Right lung (tissue), 2 donors: ENCODE measurements at regions not wholly inside any gene's neighbourhood (a gene's known extent, or its start where the extent isn't known, plus 50 kb on each side); places are given as distances from the start of the nearest gene placed in this dataset.
"Not testable (repeated sequence)": the region's sequence is repeated elsewhere in the genome, so short reads cannot be mapped to it uniquely, and the experiment has no call there.

Experiments used
- DNase-seq, 2 donors: peaks; one replicate each; pipeline ENCODE4 v3.0.0-alpha.2; 2013

DNA sequence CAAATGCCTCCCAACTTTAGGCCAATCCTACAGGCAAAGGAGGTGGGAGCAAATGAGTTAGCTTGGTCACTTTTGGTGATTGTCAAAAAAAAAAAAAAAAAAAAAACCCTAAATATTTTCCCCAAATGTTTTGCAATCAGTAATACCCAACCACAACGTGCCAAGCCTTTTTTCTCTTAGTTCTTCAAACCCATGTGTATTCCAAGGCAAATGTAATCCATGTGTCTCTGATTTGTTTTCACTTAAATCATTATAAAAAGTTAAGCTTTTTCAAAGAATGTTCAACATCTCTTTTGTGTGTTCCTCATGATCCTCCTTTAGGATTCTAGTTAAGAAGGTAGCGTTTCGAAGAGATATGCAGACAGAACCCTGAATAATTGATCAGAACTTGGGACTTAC is 328.4 kb downstream of the PAPSS1 start:
- DNase-seq: no peak

DNA sequence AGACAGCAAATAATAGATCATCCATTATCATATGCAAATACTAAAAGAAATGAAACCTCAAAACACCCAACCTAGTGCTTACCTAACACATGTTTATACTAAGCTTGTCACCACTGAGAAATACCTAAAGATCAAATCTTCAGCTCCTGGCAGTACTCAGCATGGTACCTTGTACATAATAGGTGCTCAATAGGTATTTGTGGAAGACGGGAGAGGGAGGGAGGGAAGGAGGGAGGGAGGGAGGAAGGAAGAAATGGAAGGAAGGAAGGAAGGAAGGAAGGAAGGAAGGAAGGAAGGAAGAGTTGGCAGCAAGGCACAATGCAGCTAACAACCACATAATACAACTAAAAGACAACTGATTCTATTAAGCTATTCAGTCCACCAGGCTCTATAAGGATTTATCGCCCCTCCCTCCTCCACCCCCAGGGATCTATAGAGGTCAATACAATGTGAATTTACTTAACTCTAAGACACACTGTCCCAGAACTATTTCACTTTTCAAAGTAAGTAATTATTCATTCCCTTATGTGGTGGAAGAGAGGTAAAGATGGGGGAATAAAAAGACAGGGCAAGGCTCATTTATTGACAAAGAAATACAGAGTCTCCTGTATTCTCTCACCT is 328.9 kb downstream of the PAPSS1 start:
- DNase-seq: no peak

DNA sequence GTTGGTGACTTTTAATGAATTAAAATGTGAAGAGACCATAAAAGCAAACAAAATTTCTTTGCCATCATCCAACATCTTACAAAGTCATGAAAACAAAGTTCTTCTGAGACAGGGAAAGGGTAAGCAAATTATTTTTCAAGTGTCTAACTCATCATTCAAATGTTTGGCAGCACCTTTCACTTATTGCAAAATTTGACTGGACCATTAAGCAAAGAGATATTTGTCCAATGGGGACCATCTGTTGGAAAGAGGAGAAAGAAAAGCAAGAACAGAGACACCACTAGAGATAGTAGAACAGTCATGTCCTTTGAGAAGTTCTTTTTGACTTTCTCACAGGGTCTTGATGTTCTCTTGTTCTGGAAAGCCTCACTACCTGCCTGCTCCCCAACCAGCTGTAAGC is 330.1 kb downstream of the PAPSS1 start:
- no peak for DNase-seq

DNA sequence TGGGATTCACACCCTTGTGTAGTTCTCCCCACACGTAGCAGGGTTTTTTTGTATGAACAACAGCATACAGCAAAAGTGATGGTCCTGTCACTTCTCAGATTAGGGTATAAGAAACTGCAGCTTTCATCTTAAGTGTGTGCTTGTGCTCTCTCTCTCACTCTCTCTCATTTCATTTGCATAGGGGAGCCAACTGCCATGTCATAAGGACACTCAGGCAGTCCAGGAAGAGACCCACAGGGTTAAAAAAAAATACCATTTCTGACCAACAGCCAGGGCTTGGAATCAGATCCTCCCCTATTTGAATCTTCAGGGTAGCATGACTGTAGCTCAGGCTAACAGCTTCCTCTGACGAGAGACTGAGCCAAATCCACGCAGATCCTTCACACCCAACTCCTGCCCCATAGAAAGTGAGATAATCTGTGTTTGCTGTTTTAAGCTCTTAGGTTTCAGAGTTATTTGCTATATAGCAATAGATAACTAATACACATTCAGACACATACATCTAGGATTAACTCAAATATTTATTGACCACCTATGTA is 331.2 kb downstream of the PAPSS1 start:
- no peak for DNase-seq

DNA sequence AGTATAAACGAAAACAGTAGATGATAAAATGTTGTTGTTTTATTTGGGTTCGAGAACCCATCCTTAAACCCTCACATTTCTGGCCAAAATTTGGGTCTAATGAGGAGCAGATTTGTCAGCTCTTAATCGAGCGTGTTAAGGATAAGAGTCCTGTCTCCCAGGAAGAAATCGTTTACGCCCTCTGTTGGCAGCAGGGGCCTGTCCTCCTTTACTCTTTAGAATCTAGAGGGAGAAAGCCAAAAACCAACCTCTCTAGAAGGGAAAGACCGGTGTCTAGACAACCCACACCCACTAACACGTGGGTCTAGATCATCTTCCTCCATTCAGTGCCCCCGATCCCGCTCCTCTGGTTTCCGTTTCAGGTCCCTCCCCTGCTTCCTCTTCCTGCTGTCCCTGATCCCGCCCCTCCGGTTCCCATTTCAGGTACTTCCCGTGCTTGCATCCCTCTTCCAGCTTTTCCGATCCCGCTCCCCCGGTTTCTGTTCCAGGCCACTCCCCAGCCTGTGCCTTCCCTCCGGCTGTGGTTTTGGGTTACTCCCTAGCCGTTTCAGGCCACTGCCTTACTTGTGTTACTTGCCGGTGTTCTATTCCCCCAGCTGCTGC is 339.1 kb downstream of the PAPSS1 start:
- no peak for DNase-seq

DNA sequence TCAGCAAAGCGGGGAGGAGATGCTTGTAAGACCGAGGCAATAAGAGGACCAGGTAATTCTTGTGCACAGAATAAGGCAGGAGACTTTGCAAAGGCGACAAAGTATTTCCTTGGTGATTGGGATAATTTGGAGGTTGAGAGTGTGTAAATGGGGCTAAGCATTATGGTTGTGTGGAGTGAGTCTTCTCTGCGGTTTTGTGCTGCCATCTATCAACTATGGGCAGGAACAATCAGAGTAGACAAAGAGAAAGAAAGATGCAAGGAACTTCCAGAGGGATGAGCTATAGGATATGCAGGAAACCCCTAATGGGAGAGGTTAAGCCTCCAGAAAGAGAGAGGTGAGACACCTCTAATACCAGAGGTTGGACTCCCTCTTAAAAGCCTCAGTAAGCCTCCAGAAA is 339.8 kb downstream of the PAPSS1 start:
- no peak for DNase-seq

DNA sequence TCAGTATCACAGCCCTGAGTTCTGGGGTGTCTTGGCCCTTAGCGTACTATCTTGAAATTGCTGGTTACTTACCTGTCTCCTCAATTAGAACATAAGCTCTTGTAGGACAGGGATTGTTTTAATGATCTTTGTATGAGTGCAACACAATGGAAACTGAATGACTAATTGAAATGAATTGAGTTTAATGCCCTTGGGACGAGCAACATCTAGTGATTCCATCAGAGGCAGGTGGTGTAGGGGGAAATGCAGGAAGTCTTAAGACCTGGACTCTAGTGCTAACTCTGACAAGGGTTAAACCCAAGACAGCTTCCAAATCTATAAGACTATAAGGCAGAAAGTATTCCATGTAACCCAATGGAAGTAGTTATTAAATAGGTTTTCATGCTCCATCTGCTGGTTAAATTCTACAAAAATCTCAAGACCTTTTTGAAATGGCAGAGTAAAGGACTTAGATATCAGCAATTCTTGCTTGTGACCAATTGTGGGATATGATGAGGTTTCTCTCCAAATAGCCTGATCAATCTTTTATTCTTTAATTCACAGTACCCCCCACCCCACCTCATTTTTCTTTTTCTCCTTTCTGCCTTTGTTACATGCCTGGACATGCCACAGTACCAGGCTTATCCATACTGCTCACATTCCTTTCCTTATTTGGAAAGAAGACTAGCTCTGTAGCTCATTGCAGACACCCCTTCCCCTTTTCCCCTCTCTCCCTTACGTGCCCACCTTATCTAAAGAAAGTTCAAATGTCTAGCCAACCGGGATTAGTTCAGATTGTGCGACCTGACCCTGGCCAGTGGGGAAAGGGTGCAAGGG is 340.8 kb downstream of the PAPSS1 start:
- DNase-seq: no peak

DNA sequence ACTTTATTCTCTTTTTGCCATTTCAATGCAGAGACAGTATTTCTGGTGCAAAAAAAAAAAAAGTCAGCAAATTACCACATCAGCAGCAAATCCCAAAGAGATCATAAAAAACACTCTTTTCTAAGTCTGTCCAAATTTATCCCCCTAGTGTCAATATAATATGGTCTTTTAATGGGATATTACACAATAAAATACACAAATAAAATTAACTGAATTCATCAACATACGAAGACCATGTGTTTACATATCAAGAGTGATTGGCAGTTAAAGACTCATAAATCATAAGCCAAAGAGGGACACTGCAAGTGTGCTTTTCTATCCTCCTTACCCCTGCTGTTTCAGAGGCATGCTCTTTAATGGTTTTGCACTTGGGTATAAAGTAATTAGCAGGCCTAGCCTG is 340.2 kb upstream of the DKK2 start:
- no peak for DNase-seq

DNA sequence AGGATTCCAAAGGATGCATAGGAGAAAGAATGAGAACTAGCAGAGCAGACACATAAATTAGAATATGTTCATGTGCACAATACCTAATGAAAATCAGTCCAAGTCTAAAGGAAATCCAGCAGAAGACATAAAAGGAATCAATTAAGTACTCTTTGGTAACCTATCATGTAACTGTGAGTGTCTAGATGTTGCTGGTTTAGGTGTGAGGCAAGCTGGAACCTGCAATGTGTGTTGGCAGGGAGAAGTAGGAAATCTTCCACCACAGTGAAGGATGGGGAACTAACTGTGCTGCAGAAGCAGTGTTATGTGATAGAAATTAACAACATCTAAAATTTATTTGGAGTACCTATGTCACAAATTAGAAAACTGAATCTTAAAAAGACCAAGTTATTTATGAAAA is 330.8 kb upstream of the DKK2 start:
- DNase-seq: no peak

DNA sequence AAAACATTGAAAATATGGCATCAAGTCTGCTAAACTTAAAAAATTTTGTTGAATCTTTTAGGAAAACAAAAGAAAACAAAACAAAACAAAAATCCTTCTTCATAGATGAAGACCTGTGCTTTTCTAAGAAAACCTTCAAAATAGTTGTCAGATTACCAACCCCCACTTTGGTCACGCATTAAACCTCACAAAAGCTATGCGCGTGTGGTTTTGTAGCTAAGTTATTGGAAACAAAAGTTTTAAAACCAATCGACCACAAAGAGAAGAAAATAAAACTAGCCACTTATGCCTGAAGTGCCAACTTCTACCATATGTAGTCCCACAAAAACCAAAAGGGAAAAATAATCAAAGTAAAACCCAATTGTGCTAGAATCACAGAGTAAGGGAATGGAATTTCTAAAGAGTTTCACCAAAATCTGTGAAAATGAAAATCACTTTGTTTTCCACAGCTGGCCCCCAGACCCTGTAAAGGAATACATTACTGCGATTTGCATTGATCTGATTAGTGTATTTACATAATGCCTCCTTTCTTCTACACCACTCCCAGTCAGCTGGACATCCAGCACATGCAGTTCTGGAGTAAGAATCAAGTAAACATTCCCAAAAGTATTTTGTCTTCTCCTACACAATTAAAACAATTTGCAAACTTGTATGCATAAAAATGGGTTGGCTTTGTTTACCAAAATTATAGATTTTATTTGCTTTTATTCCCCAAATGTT is 330.1 kb upstream of the DKK2 start:
- DNase-seq: no peak

DNA sequence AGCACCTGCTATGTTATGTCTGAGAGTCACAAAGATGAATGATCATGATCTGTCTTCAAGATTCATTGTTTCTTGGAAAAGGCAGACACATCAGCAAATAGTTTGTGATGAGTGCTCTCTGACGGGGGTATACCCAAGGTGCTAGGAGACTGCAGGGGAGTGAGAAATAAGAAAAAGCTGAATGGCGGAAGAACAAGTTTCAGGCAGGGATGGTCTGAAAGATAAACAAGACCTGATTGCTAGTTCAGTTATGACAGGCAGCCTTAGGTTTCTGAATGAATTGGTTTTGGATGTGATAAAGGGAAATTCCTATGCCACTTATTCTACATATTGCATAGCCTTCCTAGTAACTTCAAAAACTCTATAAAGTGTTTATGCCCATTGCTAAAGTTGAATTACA is 327.0 kb upstream of the DKK2 start:
- DNase-seq: no peak

DNA sequence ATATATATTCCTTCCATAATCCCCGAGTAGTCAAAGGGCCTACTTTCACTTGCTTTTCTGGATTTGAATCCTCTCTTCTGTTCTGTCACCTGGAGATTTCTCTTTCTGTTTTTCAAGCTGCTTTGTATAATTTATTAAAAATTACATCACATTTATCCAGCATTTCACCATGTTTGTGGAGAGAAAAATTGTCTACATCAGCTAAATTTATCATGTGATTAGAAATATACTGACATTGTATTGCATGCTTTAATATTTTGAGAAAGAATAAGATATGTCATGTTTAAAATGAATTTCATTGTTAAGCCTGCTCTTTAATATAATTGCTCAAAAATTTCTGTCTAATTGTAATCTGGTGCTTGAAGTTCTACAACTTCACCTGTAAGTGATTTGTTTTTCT is 323.1 kb upstream of the DKK2 start:
- no peak for DNase-seq

DNA sequence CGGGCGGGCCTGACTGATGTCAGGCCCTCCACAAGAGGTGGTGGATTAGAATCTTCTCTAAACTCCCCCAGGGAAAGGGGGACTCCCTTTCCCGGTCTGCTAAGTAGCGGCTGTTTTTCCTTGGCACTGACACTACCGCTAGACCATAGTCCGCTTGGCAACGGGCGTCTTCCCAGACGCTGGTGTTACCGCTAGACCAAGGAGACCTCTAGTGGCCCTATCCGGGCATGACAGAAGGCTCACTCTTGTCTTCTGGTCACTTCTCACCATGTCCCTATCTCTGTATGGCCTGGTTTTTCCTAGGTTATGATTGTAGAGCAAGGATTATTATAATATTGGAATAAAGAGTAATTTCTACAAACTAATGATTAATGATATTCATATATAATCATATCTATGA is 318.2 kb upstream of the DKK2 start:
- DNase-seq: not testable (repeated sequence)

DNA sequence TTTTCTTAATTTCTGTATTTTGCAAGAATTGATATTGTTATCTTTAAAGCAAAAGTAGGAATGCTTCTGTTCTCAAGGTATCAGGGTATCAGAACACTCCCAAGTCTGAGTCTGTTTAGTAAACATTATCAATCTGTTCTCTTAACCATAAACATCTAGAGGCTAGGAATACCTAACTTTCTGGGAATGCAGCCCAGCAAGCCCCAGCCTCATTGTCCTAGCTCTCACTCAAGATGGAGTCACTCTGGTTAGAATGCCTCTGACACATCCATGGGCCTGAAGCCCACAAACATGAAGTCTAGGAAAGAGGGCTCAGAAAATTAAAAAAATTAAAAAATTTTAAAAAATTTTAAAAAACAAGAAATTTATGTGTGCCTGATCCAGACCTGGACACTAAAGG is 315.1 kb upstream of the DKK2 start:
- DNase-seq: no peak

DNA sequence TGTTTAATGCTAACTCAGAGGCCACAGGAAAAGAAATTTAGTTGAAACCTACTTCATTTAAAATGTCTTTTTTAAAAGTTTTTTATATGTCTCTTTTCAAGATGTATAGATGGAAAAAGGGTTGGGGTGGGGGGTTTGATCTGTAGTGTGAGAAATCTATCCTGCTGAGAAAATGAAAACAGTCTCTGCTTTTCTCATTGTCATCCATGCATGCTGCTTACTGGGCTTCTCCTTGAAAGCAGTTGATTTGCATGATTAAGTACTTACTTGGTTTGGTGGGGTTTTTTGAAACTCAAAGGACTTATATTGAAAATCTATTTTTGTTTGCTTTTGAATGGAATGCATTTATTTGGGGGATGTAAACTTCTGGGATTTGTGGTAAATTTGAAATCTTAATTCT is 313.6 kb upstream of the DKK2 start:
- no peak for DNase-seq

DNA sequence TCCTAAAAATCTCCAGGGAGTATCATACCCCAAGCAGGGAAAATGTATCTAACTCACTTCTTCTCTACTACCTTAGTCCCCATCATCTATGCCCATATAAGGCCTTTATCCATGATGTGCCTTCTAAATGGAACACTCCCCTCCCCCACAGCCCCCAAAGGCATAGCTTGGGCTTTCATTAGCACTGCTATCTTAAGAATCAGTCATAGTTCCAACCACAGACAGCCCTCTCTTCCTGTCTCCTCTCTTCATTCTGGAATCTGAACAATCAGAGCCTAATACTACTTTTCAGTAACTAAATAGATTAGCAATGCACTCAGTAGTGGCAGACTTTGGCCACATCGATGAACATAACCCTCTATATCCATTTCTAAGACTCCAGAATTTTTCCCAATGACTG is 313.2 kb upstream of the DKK2 start:
- DNase-seq: no peak

DNA sequence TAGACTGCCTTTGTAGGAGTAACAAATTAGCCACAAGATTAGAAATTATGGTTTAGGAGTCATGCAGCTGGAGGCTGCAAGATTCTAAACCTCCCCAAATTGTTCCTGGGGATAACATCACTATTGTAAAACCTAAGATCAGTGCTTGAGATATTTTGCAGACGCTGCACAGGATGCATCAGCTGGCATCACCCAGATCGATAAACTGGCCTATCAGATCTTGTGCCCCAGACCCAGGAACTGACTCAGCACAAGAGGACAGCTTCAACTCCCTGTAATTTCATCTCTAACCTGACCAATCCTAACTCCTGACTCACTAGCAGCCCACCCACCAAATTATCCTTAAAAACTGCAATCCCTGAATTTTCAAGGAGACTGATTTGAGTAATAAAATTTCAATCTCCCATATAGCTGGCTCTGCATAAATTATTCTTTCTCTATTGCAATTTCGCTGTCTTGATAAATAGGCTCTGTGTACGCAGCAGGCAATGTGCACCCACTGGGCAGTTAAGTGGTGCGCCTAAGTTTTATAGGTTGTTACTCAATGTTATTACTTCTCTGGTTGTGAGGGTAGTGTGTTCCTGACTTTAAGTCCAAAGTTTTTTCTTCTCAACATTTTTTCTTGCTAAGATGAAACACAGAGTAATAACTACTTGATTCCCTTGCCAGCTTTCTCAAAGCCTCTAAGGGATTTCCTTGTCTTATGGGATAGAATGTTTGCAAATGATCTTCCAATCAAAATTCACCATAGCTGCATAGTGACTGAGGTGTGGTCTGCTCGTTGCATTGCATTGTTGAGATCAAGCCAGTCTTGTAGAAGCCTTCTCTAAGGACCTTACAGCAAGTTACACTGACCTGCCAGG is 312.3 kb upstream of the DKK2 start:
- no peak for DNase-seq

DNA sequence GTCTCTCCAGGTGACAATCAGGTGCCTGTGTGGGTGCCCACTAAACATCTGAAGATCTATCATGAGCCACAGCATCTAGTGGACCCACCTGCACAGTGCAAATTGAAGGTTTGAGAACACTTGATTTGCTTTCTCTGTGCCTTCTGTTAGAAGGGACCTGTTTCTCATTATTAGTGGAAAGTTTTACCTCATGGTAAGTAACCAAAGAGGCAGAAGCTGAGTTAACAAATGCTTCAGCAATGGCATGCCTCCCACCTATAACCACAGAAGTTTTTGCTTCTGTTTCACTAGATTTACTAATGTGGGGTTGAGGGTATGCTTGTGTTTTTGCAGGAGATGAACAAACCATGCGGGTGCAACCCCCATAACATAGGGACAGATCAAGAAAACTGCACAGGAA is 297.4 kb upstream of the DKK2 start:
- DNase-seq: no peak

DNA sequence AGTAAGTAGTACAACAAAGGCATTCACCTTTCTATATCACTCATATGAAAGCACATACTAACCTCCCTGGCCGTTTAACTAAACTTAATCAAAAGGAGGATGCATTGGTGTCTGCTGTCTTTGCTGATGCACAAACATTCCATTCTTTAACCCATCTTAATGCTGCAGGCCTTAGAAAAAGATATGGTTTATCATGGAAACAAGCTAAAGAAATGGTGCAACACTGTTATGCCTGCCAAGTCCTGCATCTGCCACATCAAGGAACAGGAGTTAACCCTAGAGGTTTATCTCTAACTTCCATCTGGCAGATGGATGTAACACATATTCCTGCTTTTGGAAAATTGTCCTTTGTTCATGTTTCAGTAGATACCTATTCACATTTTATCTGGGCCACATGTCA is 296.5 kb upstream of the DKK2 start:
- not testable (repeated sequence) for DNase-seq

DNA sequence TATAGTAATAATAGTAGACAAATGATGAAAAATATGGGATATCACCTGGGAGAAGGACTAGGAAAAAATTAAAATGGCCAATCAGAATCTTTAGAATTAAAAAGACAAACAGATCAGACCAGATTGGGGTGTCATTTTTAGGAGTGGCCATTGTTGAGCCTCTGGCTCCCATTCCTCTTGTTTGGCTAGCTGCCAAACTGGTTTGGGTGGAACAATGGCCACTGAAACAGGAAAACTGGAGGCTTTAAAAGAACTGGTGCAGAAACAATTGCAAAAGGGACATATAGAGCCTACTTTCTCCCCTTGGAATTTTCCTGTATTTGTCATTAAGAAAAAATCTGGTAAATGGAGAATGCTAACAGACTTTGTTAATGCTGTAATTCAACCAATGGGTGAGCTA is 294.8 kb upstream of the DKK2 start:
- DNase-seq: no peak

DNA sequence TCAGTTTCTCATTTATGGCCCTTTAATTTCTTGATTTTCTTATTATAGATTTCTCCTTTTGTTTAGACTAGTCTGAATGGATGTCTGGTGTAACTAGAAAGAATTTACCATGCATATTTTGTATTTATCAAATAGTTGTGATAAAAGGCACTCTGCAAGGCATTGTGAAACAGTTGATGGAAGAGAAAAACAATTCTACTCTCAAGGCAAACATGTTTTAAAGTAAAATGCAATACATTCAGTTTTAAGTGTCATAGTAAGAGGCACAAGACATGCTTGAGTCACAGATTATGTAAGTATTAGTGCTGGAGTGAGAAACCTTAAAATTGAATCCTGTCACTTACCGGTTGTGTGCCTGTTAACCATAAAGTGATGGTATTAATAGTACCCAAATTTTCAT is 283.3 kb upstream of the DKK2 start:
- no peak for DNase-seq

DNA sequence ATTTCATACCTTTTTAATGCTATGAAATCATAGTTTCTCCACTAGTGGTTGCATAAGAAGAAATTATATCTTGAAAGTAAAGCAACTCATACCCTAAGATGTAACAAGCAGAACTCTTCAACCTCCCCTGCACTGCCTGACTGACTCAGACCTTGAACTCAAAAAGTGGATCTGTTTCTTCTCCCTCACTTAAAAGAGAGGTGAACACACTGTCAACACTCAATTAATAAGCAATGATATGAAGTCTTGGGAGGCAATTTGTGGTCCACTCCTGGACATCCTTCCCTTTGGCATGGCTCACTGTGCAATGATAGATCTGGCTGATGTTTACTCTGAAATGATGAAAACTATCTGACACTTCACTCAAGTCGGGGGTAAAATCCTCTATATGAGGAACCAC is 282.0 kb upstream of the DKK2 start:
- no peak for DNase-seq
